Putamen (tissue), 1 donor: ENCODE measurements at regions not wholly inside any gene's neighbourhood (a gene's known extent, or its start where the extent isn't known, plus 50 kb on each side); places are given as distances from the start of the nearest gene placed in this dataset.
A peak's percentile ranks its signal among the peaks of the same experiment; 100 is the strongest.

Source experiments
- DNase-seq: peaks from one replicate; pipeline ENCODE4 v3.0.0-alpha.2; 2016; ENCODE audit warnings: low spot score

- no peak for DNase-seq
These were observed 240.7 kb downstream of the BUD13 start for GRCh38 chr11:116532066-116532465.

GRCh38 chr11:116530705-116531104 lies 242.1 kb downstream of the BUD13 start:
- DNase-seq = no peak

- DNase-seq = peak; percentile 67
These were observed 243.5 kb downstream of the BUD13 start for GRCh38 chr11:116529271-116529670.

- no peak for DNase-seq
These were observed 245.4 kb downstream of the BUD13 start for GRCh38 chr11:116527180-116527991.

GRCh38 chr11:116525961-116526495 lies 246.8 kb downstream of the BUD13 start:
- DNase-seq = no peak

- no peak for DNase-seq
These were observed 253.3 kb downstream of the BUD13 start for GRCh38 chr11:116519499-116519898.

- no peak for DNase-seq
These were observed 254.6 kb downstream of the BUD13 start for GRCh38 chr11:116518141-116518540.

GRCh38 chr11:116517584-116517983 lies 255.2 kb downstream of the BUD13 start:
- no peak for DNase-seq

GRCh38 chr11:116517077-116517476 lies 255.7 kb downstream of the BUD13 start:
- no peak for DNase-seq

GRCh38 chr11:116515664-116516184 lies 257.1 kb downstream of the BUD13 start:
- no peak for DNase-seq

- no peak for DNase-seq
These were observed 258.9 kb downstream of the BUD13 start for GRCh38 chr11:116513894-116514293.

- DNase-seq = no peak
These were observed 259.4 kb downstream of the BUD13 start for GRCh38 chr11:116513278-116513823.

- no peak for DNase-seq
These were observed 259.9 kb downstream of the BUD13 start for GRCh38 chr11:116512841-116513240.

- no peak for DNase-seq
These were observed 261.1 kb downstream of the BUD13 start for GRCh38 chr11:116511684-116512083.

GRCh38 chr11:116510886-116511650 lies 261.7 kb downstream of the BUD13 start:
- DNase-seq = no peak

- no peak for DNase-seq
These were observed 262.6 kb downstream of the BUD13 start for GRCh38 chr11:116510166-116510565.

- no peak for DNase-seq
These were observed 263.2 kb downstream of the BUD13 start for GRCh38 chr11:116509551-116509950.

- DNase-seq = no peak
These were observed 264.7 kb downstream of the BUD13 start for GRCh38 chr11:116507849-116508695.

- no peak for DNase-seq
These were observed 265.8 kb downstream of the BUD13 start for GRCh38 chr11:116507016-116507415.

GRCh38 chr11:116506263-116506825 lies 266.4 kb downstream of the BUD13 start:
- no peak for DNase-seq
